Mesothelial cell of epicardium (in vitro differentiated cells): ENCODE measurements at regions not wholly inside any gene's neighbourhood (a gene's known extent, or its start where the extent isn't known, plus 50 kb on each side); places are given as distances from the start of the nearest gene placed in this dataset.

Source experiments
- DNase-seq, 2 experiments: peaks; one replicate each; pipeline ENCODE4 v3.0.0; 2021; ENCODE audit warnings: low spot score in 2 of 2; ENCODE audit not compliant: unreplicated experiment in 2 of 2
- H3K27ac Mint-ChIP-seq: 2 replicates; pipeline ENCODE4 v1.8.0; 2021; ENCODE audit warnings: mixed read lengths
- H3K27me3 Mint-ChIP-seq: 2 replicates; pipeline ENCODE4 v1.8.0; 2021; ENCODE audit warnings: low read depth, mixed read lengths
- H3K36me3 Mint-ChIP-seq: 2 replicates; pipeline ENCODE4 v1.8.0; 2021; ENCODE audit warnings: mixed read lengths
- H3K4me1 Mint-ChIP-seq: 2 replicates; pipeline ENCODE4 v1.8.0; 2021; ENCODE audit warnings: mixed read lengths
- H3K4me3 Mint-ChIP-seq: 2 replicates; pipeline ENCODE4 v1.8.0; 2021; ENCODE audit warnings: mild to moderate bottlenecking, moderate library complexity, mixed read lengths
- H3K9me3 Mint-ChIP-seq: 2 replicates; pipeline ENCODE4 v1.8.0; 2021; ENCODE audit warnings: mixed read lengths
- TF ChIP-seq, protein P1 (sequence below): fragments of 200-600 bp; sonication (generic); IDR thresholded peaks from one replicate; pipeline ENCODE4 v1.5.0; 2021; ENCODE audit warnings: antibody characterized with exemption; ENCODE audit not compliant: unreplicated experiment

DNA sequence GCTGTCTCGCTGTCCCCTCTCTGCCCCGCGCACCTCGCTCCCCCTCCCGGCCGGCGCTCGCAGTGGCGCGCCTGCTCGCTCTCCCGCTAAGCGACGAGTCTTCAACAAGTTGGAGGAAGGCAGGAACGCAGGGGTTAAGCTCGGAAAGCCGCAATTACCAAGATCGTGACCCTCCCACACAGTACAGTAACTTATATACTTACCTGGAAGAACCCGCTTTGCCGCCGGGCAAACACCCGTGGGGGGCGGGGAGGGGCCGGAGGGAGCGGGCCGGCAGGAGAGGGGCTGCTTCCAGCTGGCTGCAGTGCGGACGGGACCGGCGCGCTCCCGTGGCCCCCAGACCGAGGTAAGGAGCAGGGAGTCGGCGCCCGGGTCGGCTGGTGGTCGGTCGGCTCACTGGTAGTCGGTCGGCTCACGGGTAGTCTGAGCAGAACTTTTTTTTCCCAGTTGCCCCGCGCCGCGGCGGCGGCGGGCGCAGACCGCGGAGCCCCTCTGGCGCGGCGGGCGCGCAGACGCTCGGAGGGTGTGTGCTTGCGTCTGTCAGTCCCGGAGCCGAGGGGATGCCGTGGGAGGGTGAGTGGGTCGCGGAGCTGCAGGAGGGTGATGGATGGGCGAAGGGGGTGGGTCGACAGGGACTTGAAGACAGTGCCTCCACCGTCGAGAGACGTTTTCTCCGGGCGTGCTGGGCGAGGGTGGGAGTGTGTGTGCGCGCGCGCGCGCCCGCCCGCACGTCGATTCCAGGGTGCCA lies 101.2 kb upstream of the HSD17B12 start:
- Mint-ChIP-seq H3K4me3 (peak overlapping the region; percentile 75), H3K27ac (no peak overlapping the region), H3K4me1 (peaks cover 38% of the 10 kb centered on the region), H3K36me3 (no peaks in the 10 kb centered on the region), H3K27me3 (peaks cover 100% of the 10 kb centered on the region), H3K9me3 (no peaks in the 10 kb centered on the region)
- DNase-seq, result no peak
- TF ChIP-seq, protein P1, sequence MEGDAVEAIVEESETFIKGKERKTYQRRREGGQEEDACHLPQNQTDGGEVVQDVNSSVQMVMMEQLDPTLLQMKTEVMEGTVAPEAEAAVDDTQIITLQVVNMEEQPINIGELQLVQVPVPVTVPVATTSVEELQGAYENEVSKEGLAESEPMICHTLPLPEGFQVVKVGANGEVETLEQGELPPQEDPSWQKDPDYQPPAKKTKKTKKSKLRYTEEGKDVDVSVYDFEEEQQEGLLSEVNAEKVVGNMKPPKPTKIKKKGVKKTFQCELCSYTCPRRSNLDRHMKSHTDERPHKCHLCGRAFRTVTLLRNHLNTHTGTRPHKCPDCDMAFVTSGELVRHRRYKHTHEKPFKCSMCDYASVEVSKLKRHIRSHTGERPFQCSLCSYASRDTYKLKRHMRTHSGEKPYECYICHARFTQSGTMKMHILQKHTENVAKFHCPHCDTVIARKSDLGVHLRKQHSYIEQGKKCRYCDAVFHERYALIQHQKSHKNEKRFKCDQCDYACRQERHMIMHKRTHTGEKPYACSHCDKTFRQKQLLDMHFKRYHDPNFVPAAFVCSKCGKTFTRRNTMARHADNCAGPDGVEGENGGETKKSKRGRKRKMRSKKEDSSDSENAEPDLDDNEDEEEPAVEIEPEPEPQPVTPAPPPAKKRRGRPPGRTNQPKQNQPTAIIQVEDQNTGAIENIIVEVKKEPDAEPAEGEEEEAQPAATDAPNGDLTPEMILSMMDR, result no peak

DNA sequence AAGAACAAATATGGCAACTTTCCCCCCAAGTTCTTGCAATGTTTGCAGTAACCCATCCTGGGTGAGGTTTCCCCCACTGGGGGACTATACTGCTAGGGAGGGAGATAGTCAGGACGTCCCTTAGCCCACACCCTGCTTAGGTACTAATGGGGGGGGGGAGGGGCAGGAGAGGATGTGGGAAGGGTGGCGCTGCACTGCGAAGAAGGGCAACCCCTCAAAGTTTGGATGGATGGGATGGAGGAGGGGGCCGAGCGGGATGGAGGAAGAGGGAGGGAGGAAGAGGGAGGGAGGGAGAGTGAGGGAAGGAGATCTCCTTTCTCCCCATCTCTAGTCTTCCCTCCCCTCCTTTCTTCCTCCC lies 100.6 kb upstream of the HSD17B12 start:
- no peaks in the 10 kb centered on the region for H3K9me3 Mint-ChIP-seq
- H3K27ac Mint-ChIP-seq, result no peak overlapping the region
- DNase-seq, result no peak
- H3K4me3 Mint-ChIP-seq, result peak overlapping the region; percentile 75
- no peaks in the 10 kb centered on the region for H3K36me3 Mint-ChIP-seq
- H3K4me1 Mint-ChIP-seq, result peaks cover 36% of the 10 kb centered on the region
- peaks cover 100% of the 10 kb centered on the region for H3K27me3 Mint-ChIP-seq
- TF ChIP-seq, protein P1, result no peak

DNA sequence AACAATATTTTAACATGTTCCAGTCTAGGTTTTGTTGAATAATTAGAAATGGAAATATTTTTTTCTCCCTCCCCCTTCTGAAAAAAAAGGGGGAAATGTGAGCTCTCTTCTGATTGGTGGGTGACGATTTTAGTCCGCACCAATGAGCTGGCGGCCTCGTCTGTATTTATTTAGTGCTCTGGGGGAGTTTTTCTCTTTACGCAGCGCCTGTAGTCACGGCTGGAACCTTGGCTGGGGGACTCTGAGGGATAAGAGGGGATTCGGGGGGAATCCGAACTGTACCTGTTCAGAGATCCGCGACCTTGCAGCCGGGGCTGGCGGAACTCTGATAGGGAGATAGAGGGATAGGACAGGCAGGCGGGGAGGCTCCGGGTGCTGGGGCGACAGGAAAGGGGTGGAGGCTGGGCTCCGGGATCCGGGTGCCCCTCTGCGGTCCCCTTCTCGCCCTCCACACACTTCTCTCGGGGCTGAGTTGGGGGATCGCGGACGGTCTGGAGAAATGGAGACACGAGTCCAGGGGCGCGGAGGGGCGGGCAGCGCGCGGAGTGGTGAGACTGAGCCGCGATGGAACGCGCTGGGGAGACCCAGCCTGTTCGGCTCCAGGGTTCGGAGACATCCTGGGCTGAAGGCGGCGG lies 99.7 kb upstream of the HSD17B12 start:
- H3K4me3 Mint-ChIP-seq, result peak overlapping the region; percentile 69
- H3K4me1 Mint-ChIP-seq, result peaks cover 26% of the 10 kb centered on the region
- TF ChIP-seq, protein P1, result no peak
- H3K27me3 Mint-ChIP-seq, result peaks cover 100% of the 10 kb centered on the region
- no peaks in the 10 kb centered on the region for H3K36me3 Mint-ChIP-seq
- DNase-seq, result no peak
- no peaks in the 10 kb centered on the region for H3K9me3 Mint-ChIP-seq
- H3K27ac Mint-ChIP-seq, result no peak overlapping the region

- Mint-ChIP-seq H3K4me3 (peak overlapping the region; percentile 69), H3K27ac (no peak overlapping the region), H3K27me3 (peaks cover 100% of the 10 kb centered on the region), H3K4me1 (peaks cover 20% of the 10 kb centered on the region), H3K9me3 (no peaks in the 10 kb centered on the region), H3K36me3 (no peaks in the 10 kb centered on the region)
- TF ChIP-seq, protein P1, result no peak
- DNase-seq, result no peak
Observed at GRCh38 chr11:43581370-43582023, 99.0 kb upstream of the HSD17B12 start.

- no peaks in the 10 kb centered on the region for H3K36me3 Mint-ChIP-seq
- peaks cover 13% of the 10 kb centered on the region for H3K4me1 Mint-ChIP-seq
- H3K27ac Mint-ChIP-seq, result no peak overlapping the region
- H3K27me3 Mint-ChIP-seq, result peaks cover 99% of the 10 kb centered on the region
- TF ChIP-seq, protein P1, result no peak
- H3K9me3 Mint-ChIP-seq, result no peaks in the 10 kb centered on the region
- H3K4me3 Mint-ChIP-seq, result peak overlapping the region; percentile 69
- DNase-seq, result no peak
Observed at GRCh38 chr11:43582024-43582862, 98.3 kb upstream of the HSD17B12 start.
